Small intestine (tissue), 7 donors: ENCODE measurements at regions not wholly inside any gene's neighbourhood (a gene's known extent, or its start where the extent isn't known, plus 50 kb on each side); places are given as distances from the start of the nearest gene placed in this dataset.

Experiments used
- DNase-seq, 2 donors: peaks; one replicate each; pipeline versions ENCODE4 v3.0.0 to v3.0.0-alpha.2; 2013
- FAIRE-seq: peaks from 2 replicates; lab custom pipeline; 2012; peaks lifted over from hg19 to GRCh38; lab: Jason Lieb, UNC
- H3K27ac ChIP-seq, 3 donors: one replicate each; pipeline ENCODE4 v1.5.1; 2013; ENCODE audit warnings: low read length in 2 of 3, mild to moderate bottlenecking in 2 of 3, control low read depth in 1 of 3, inconsistent platforms in 1 of 3, low read depth in 1 of 3, moderate library complexity in 1 of 3
- H3K27me3 ChIP-seq, 3 donors: one replicate each; pipeline ENCODE4 v1.6.1; 2013; ENCODE audit warnings: low read length in 3 of 3, inconsistent platforms in 1 of 3; ENCODE audit not compliant: control insufficient read depth in 3 of 3, insufficient read depth in 3 of 3
- H3K36me3 ChIP-seq, 3 donors: one replicate each; pipeline ENCODE4 v1.6.1; 2013; ENCODE audit warnings: low read length in 3 of 3, inconsistent platforms in 1 of 3, low read depth in 1 of 3, mild to moderate bottlenecking in 1 of 3, moderate library complexity in 1 of 3; ENCODE audit not compliant: control insufficient read depth in 3 of 3, insufficient read depth in 2 of 3
- H3K4me1 ChIP-seq, 3 donors: one replicate each; pipeline ENCODE4 v1.6.1; 2013; ENCODE audit warnings: low read length in 2 of 3, inconsistent platforms in 1 of 3, low read depth in 1 of 3, mild to moderate bottlenecking in 1 of 3, moderate library complexity in 1 of 3; ENCODE audit not compliant: control insufficient read depth in 3 of 3, insufficient read depth in 2 of 3
- H3K4me3 ChIP-seq, 3 donors: one replicate each; pipeline ENCODE4 v1.5.1; 2013; ENCODE audit warnings: low read length in 3 of 3, control low read depth in 1 of 3, inconsistent platforms in 1 of 3, low read depth in 1 of 3, mild to moderate bottlenecking in 1 of 3, moderate library complexity in 1 of 3
- H3K9me3 ChIP-seq, 2 donors: one replicate each; pipeline ENCODE4 v1.6.1; 2013; ENCODE audit warnings: low read depth in 1 of 2, low read length in 1 of 2; ENCODE audit not compliant: control insufficient read depth in 2 of 2, insufficient read depth in 1 of 2
- WGBS, 3 donors: extraction: QIAGEN DNeasy Blood & Tissue Kit; methylation state at CpG; one replicate each; pipeline ENCODE4 v1.1.7; 2013; 5-methylcytosine and 5-hydroxymethylcytosine counted together
- donor health status: healthy with polysubstance abuse.
- donor health status: control.
- donor health status: control.
- donor health status: Bipolar disorder and iron deficiency.
- donor health status: healthy.

- DNase-seq, result no peak
- Histone ChIP-seq H3K4me1 (no peaks in the 10 kb centered on the region), H3K36me3 (no peaks in the 10 kb centered on the region), H3K9me3 (no peaks in the 10 kb centered on the region), H3K4me3 (no peak overlapping the region), H3K27me3 (peaks cover 3 to 5% (median 4%) of the 10 kb centered on the region in 3 donors), H3K27ac (no peak overlapping the region)
- FAIRE-seq, result no peak
- 68 to 78% (median 76%) methylated on average over 4 of the region's 4 CpGs for WGBS, 3 donors
Measured at GRCh38 chr3:132236701-132237651, 80.2 kb upstream of the ACP3 start.

GRCh38 chr3:132237652-132238032, 79.6 kb upstream of the ACP3 start:
- FAIRE-seq (no peak), DNase-seq (no peak)
- Histone ChIP-seq H3K4me3 (no peak overlapping the region), H3K9me3 (no peaks in the 10 kb centered on the region), H3K36me3 (no peaks in the 10 kb centered on the region), H3K27ac (no peak overlapping the region), H3K27me3 (peaks cover 3 to 5% (median 4%) of the 10 kb centered on the region in 3 donors), H3K4me1 (no peaks in the 10 kb centered on the region)

- no peak for FAIRE-seq
Measured at GRCh38 chr3:132239587-132239986, 77.6 kb upstream of the ACP3 start.

GRCh38 chr3:132241776-132242514, 75.3 kb upstream of the ACP3 start:
- Histone ChIP-seq H3K36me3 (no peaks in the 10 kb centered on the region), H3K4me3 (no peak overlapping the region), H3K27ac (no peak overlapping the region), H3K9me3 (no peaks in the 10 kb centered on the region), H3K27me3 (peaks cover 0 to 5% (median 4%) of the 10 kb centered on the region in 3 donors), H3K4me1 (no peaks in the 10 kb centered on the region)
- WGBS, 3 donors, result 70 to 83% (median 76%) methylated on average over 3 of the region's 3 CpGs
- DNase-seq (no peak), FAIRE-seq (no peak)

More at GRCh38 chr3:132239587-132239986, 77.6 kb upstream of the ACP3 start:
- Histone ChIP-seq H3K27ac (no peak overlapping the region), H3K4me3 (no peak overlapping the region), H3K4me1 (no peaks in the 10 kb centered on the region), H3K27me3 (peaks cover 0 to 5% (median 4%) of the 10 kb centered on the region in 3 donors), H3K9me3 (no peaks in the 10 kb centered on the region), H3K36me3 (no peaks in the 10 kb centered on the region)
- DNase-seq, result no peak

GRCh38 chr3:132242790-132243189, 74.4 kb upstream of the ACP3 start:
- Histone ChIP-seq H3K36me3 (no peaks in the 10 kb centered on the region), H3K4me3 (no peak overlapping the region), H3K4me1 (no peaks in the 10 kb centered on the region), H3K9me3 (no peaks in the 10 kb centered on the region), H3K27ac (no peak overlapping the region), H3K27me3 (peaks cover 0 to 5% (median 4%) of the 10 kb centered on the region in 3 donors)
- 50 to 72% (median 63%) methylated on average over 3 of the region's 3 CpGs for WGBS, 3 donors
- DNase-seq, result no peak
- FAIRE-seq, result no peak

GRCh38 chr3:132245552-132246142, 71.6 kb upstream of the ACP3 start:
- H3K9me3 ChIP-seq, result no peaks in the 10 kb centered on the region
- H3K4me3 ChIP-seq, result no peak overlapping the region
- no peak overlapping the region for H3K27ac ChIP-seq
- 32 to 41% (median 39%) methylated on average over 3 of the region's 3 CpGs for WGBS, 3 donors
- no peaks in the 10 kb centered on the region for H3K36me3 ChIP-seq
- DNase-seq (no peak), FAIRE-seq (no peak)
- peaks cover 0 to 4% (median 0%) of the 10 kb centered on the region in 3 donors for H3K27me3 ChIP-seq
- H3K4me1 ChIP-seq, result no peaks in the 10 kb centered on the region

- 32 to 52% (median 37%) methylated on average over 3 of the region's 3 CpGs for WGBS, 3 donors
- Histone ChIP-seq H3K4me1 (no peaks in the 10 kb centered on the region), H3K4me3 (no peak overlapping the region), H3K9me3 (no peaks in the 10 kb centered on the region), H3K27ac (no peak overlapping the region), H3K36me3 (no peaks in the 10 kb centered on the region), H3K27me3 (peaks cover 0 to 1% (median 0%) of the 10 kb centered on the region in 3 donors)
- no peak for FAIRE-seq
- no peak for DNase-seq
Measured at GRCh38 chr3:132246212-132246611, 71.0 kb upstream of the ACP3 start.

- Histone ChIP-seq H3K27me3 (no peaks in the 10 kb centered on the region), H3K36me3 (no peaks in the 10 kb centered on the region), H3K4me1 (no peaks in the 10 kb centered on the region), H3K27ac (no peak overlapping the region), H3K9me3 (no peaks in the 10 kb centered on the region), H3K4me3 (no peak overlapping the region)
- FAIRE-seq (no peak), DNase-seq (no peak)
- WGBS, 3 donors, result 13 to 44% (median 17%) methylated on average over 1 of the region's 1 CpG
Measured at GRCh38 chr3:132247211-132247610, 70.0 kb upstream of the ACP3 start.
